HG02623 (cell line): ENCODE measurements at regions not wholly inside any gene's neighbourhood (a gene's known extent, or its start where the extent isn't known, plus 50 kb on each side); places are given as distances from the start of the nearest gene placed in this dataset.
"Not testable (repeated sequence)": the region's sequence is repeated elsewhere in the genome, so short reads cannot be mapped to it uniquely, and the experiment has no call there.

ENCODE experiments used
- ATAC-seq: cut with Tn5 transposase; IDR thresholded peaks from one replicate; pipeline ENCODE4 v1.9.1; 2021; ENCODE audit warnings: moderate library complexity; ENCODE audit not compliant: unreplicated experiment

GRCh38 chr3:104043001-104043543, 1323.6 kb upstream of the ALCAM start:
- ATAC-seq, result not testable (repeated sequence)

GRCh38 chr3:104044002-104044401, 1322.7 kb upstream of the ALCAM start:
- no peak for ATAC-seq

DNA sequence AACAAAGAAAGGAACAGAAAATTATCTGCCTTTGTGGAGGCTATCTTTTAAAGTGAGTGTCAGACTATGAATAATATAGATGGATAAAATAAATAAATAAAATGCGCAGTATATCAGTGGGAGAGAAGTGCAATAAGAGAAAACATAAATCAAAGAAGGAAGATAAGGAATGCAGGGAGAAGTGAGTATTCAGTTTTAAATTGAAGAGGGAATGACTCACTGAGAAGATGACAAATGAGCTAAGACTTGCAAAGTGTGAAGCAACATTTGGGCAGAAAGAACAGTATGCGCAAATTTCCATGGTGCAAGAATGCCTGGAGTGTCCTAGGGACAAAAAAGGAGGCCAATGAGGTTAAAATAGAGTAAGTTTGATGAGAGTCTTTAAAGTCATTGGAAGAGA, 1300.1 kb upstream of the ALCAM start:
- ATAC-seq, result no peak

- ATAC-seq, result no peak
Measured at GRCh38 chr3:104069114-104069513, 1297.6 kb upstream of the ALCAM start.

DNA sequence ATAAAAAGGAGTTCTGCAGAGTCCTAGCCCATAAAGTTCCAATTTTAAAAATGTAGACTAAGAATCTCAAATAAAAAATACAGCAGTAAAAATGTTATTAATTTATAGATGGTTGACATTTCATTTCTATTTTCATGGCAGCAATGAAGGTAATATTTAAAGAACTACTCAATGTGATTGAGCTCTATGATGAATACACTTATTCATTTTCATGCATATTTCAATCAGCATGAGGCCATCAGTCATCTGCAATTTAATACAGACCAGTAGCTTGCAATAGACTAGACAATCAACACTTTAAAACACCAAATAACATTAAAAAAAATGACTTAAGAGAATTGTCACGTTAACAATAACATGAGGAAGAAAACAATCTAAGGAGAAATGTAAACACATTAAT, 1295.8 kb upstream of the ALCAM start:
- no peak for ATAC-seq

- no peak for ATAC-seq
Measured at GRCh38 chr3:104080088-104080626, 1286.6 kb upstream of the ALCAM start.

DNA sequence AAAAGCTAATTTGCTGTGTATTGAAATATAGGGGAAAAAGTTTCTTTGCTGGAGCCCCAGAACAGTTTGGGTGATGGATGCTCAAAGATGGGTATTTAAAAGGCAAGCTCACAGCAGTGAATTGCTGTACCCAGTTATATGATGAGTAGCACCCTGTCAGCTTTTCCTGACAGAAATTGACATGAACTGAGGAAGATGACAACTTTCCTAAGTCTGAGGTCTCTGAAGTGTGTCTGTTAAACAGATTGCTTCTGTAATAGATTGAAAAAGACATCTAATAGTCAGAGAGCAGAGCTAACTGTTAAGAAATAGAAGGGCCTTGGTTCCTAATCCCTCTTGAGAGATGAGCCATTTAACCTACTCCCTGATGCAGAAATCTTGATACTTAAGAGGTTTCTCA, 1278.0 kb upstream of the ALCAM start:
- no peak for ATAC-seq

DNA sequence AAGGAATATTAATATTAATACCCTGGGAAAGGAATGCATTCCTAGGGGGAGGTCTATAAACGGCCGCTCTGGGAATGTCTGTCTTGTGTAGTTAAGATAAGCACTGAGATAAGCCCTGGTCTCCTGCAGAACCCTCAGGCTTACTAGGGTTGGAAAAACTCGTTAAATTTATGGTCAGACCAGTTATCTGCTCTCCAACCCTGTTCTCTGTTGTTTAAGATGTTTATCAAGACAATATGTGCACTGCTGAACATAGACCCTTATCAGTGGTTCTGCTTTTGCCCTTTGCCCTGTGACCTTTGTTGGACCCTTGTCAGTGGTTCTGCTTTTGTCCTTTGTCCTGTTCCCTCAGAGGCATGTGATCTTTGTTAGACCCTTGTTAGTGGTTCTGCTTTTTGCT, 1276.7 kb upstream of the ALCAM start:
- ATAC-seq, result not testable (repeated sequence)

- ATAC-seq, result no peak
Measured at GRCh38 chr3:104101736-104102135, 1265.0 kb upstream of the ALCAM start.

DNA sequence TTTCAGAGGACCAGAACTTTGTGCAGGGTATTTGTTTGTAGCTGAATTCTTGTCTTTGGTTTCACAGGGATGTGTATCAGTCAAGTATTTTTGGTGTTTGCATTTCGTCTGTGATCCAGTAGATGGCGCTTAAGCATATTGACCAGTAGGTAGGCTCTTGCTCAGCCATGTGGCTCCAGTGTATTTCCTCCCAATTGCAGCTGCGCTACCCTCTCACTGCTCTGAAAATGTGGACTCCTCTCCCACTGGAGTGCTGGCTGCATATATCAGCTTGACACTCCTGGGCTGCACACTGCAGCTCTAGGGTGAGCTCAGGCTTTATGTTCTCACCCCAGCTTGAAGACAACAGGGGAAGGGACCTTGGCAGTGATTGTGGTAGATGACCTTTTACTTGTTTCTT, 1264.3 kb upstream of the ALCAM start:
- peak; percentile 96 for ATAC-seq

- no peak for ATAC-seq
Measured at GRCh38 chr3:104106276-104106675, 1260.4 kb upstream of the ALCAM start.

DNA sequence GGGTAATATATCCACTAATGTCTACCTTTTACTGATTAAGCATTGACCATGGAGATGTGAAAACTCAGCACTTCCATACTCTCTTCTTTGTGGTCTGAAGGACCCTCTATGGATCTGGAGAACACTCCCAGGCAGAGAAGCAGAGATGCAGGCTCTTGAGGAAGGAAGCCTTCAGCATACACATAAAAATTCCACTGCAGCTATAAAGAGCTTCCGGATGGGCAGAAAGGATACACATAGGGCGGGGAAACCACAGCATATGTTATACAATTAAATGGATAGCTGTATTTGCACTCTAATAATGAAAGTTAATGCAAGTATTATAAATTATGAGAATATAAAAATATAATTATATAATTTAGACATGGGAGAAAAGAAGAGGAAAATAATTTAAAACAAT, 1258.2 kb upstream of the ALCAM start:
- ATAC-seq, result no peak

- no peak for ATAC-seq
Measured at GRCh38 chr3:104126463-104126862, 1240.2 kb upstream of the ALCAM start.

DNA sequence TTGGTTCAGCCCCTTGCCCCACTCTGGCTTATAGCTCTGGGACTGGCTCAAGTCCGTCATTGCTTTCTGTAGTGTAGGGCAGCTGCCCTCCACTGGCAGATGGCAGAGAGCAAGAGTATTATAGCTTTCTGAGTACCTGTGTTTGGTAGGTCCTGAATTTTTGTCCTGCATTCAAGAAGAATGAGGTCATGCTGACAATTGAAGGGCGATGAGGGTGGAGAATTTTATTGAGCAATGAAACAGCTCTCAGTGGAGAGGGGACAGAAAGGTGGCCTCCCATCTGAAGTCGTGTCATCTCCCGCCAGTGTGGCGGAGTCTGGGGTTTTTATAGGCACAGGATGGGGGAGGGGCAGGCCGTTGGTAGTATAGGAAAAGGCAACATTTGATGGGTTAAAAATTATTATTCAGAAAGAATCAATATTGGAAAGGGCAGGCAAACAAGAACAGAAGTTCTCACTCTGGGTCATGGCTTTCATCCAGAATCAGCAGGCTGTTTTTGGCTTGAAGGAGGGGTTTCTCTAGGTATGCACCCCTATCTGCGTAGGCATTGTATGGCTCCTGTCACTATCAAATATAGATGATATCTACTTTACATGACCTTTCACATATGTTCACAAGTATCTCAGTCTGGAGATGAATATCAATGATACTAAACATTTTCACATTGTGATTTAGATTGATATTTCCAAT, 1239.7 kb upstream of the ALCAM start:
- no peak for ATAC-seq

DNA sequence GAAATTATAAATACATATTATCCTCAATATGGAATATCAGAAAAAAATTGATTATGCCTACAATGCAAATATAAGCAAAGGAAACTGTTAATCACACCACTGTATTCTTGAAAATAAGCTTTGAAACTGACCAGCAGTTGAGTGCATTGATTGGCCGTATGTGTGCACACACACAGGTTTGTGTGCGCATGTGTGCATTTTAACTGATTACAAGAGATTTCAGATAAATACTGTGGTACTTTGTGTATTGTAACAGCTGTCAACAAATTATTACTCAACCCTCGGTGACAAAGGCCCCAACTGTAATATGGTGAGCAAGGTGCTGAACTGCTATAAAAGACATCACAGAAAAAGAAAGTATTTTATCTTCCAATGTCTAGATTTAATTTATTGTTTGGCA, 1238.9 kb upstream of the ALCAM start:
- no peak for ATAC-seq

GRCh38 chr3:104132566-104133403, 1233.9 kb upstream of the ALCAM start:
- ATAC-seq, result no peak

DNA sequence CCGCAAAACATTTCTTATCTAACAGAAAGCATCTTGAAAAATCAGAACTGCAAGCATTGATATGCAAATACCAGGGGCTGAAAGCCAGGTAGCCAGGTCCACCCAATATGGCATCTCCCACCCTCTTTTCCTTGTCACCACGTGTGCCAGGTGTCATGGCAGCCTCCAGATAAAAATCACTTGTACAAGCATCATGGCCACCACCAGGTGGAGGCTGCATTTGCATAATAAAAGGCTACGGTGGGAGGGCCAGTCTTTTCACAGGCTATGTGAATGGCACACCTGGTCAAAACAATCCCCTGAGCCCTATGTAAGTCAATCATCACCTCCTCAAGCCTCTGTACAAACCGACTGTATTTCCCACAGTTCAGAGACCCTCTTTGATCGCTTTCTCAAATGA, 1233.1 kb upstream of the ALCAM start:
- no peak for ATAC-seq

DNA sequence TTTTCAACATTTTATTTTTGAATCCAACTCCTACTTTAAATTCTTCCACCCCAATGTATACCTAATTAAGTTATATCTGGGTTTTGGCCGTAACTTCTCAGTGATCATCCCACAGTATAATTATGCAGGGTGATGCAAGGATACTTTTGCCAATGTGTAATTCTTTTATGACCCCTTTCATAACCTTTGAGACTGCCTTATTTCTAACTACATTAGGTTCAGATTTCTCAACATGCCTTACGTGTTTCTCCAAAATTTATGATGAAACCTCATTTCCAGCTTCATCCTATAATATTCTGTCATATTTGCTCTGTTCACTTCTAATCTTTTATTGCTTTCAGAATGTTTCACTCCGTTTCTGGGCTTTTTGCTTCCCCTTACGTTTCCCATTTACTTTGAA, 1229.6 kb upstream of the ALCAM start:
- no peak for ATAC-seq

DNA sequence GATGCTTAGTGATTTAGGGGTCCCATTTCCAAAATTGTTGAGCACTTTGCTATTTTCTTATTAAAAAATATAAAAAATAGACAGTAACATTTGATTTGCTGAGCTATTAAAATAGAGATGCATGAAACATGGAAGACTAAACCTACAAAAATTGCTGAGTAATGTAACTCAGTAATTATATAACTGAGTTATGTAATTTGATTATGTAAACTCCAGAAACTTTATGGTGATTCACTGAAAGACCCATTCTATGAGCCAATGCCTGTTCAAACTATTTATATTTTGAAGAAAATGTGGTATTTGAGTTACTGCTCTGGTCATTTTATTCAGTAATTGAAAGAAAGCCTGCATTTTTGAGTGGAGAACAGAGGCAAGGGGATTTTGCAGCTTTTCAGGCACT, 1221.5 kb upstream of the ALCAM start:
- no peak for ATAC-seq

GRCh38 chr3:104149154-104149553, 1217.6 kb upstream of the ALCAM start:
- no peak for ATAC-seq

DNA sequence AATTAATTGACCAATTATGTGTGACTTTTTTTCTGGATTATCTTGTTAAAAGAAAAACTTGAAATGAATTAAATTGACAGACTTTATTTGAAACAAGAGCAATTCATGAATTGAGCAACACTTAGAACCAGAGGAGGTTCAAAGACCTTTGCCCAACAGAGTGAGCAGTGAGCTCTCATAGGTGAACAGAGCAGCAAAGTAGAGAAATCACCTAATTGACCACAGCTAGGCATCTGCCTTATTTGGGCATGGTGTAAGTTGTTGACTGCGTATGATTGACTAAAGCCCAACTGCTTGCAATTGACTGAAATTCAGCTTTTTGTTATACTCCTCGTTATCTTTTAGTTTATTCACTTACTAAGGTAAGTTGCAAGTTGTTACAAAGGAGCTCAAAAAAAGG, 1216.0 kb upstream of the ALCAM start:
- ATAC-seq, result no peak

GRCh38 chr3:104154896-104155295, 1211.8 kb upstream of the ALCAM start:
- ATAC-seq, result no peak
